ES-I3 (cell line): ENCODE measurements at regions not wholly inside any gene's neighbourhood (a gene's known extent, or its start where the extent isn't known, plus 50 kb on each side); places are given as distances from the start of the nearest gene placed in this dataset.
"Not testable (repeated sequence)": the region's sequence is repeated elsewhere in the genome, so short reads cannot be mapped to it uniquely, and the experiment has no call there.

Experiments used
- H3K36me3 ChIP-seq: 2 replicates; pipeline ENCODE4 v1.6.1; 2013; ENCODE audit warnings: mild to moderate bottlenecking, low read length, control low read depth, moderate library complexity; ENCODE audit not compliant: insufficient read depth
- H3K4me1 ChIP-seq: 2 replicates; pipeline ENCODE4 v1.6.1; 2013; ENCODE audit warnings: mild to moderate bottlenecking, control low read depth, low read length; ENCODE audit not compliant: insufficient read depth
- H3K9ac ChIP-seq: 2 replicates; pipeline ENCODE4 v1.6.1; 2013; ENCODE audit warnings: low read depth, mild to moderate bottlenecking, low read length, moderate library complexity
- H3K9me3 ChIP-seq: 2 replicates; pipeline ENCODE4 v1.6.1; 2013; ENCODE audit warnings: mild to moderate bottlenecking, low read length, moderate library complexity; ENCODE audit not compliant: control insufficient read depth, insufficient read depth

- no peaks in the 10 kb centered on the region for H3K9me3 ChIP-seq
Measured at GRCh38 chr10:53543410-53543809, 770.8 kb upstream of the MBL2 start.

GRCh38 chr10:53537508-53537907 lies 764.9 kb upstream of the MBL2 start:
- no peaks in the 10 kb centered on the region for H3K4me1 ChIP-seq

More at GRCh38 chr10:53543410-53543809, 770.8 kb upstream of the MBL2 start:
- H3K9ac ChIP-seq: no peak overlapping the region
- H3K4me1 ChIP-seq: no peaks in the 10 kb centered on the region
- H3K36me3 ChIP-seq: peaks cover 3% of the 10 kb centered on the region; the same call in 1 of the 2 replicates

GRCh38 chr10:53536322-53536721 lies 763.7 kb upstream of the MBL2 start:
- H3K4me1 ChIP-seq: no peaks in the 10 kb centered on the region
- no peak overlapping the region for H3K9ac ChIP-seq
- H3K36me3 ChIP-seq: no peaks in the 10 kb centered on the region

More at GRCh38 chr10:53537508-53537907, 764.9 kb upstream of the MBL2 start:
- Histone ChIP-seq H3K36me3 (no peaks in the 10 kb centered on the region), H3K9ac (no peak overlapping the region), H3K9me3 (no peaks in the 10 kb centered on the region)

GRCh38 chr10:53534428-53534827 lies 761.8 kb upstream of the MBL2 start:
- Histone ChIP-seq H3K36me3 (no peaks in the 10 kb centered on the region), H3K9me3 (no peaks in the 10 kb centered on the region), H3K4me1 (no peaks in the 10 kb centered on the region), H3K9ac (no peak overlapping the region)

More at GRCh38 chr10:53536322-53536721, 763.7 kb upstream of the MBL2 start:
- no peaks in the 10 kb centered on the region for H3K9me3 ChIP-seq

GRCh38 chr10:53528974-53529373 lies 756.4 kb upstream of the MBL2 start:
- Histone ChIP-seq H3K9me3 (no peaks in the 10 kb centered on the region), H3K4me1 (no peaks in the 10 kb centered on the region; the same call in 1 of the 2 replicates), H3K9ac (no peak overlapping the region), H3K36me3 (no peaks in the 10 kb centered on the region)

- Histone ChIP-seq H3K4me1 (no peaks in the 10 kb centered on the region), H3K36me3 (no peaks in the 10 kb centered on the region), H3K9me3 (peaks cover 18% of the 10 kb centered on the region), H3K9ac (no peak overlapping the region)
Measured at GRCh38 chr10:53521046-53521445, 748.5 kb upstream of the MBL2 start.

- Histone ChIP-seq H3K4me1 (peaks cover 14% of the 10 kb centered on the region; the same call in 1 of the 2 replicates), H3K9ac (no peak overlapping the region), H3K36me3 (no peaks in the 10 kb centered on the region; the same call in 1 of the 2 replicates), H3K9me3 (peaks cover 10% of the 10 kb centered on the region)
Measured at GRCh38 chr10:53508197-53508596, 735.6 kb upstream of the MBL2 start.

GRCh38 chr10:53504492-53504891 lies 731.9 kb upstream of the MBL2 start:
- not testable (repeated sequence) for H3K9me3 ChIP-seq, H3K9ac ChIP-seq, H3K36me3 ChIP-seq
- H3K4me1 ChIP-seq: peaks cover 14% of the 10 kb centered on the region; the same call in 1 of the 2 replicates

GRCh38 chr10:53491774-53492173 lies 719.2 kb upstream of the MBL2 start:
- peaks cover 4% of the 10 kb centered on the region; the same call in 1 of the 2 replicates for H3K36me3 ChIP-seq
- no peak overlapping the region for H3K9ac ChIP-seq
- peaks cover 20% of the 10 kb centered on the region; the same call in 1 of the 2 replicates for H3K9me3 ChIP-seq
- peaks cover 8% of the 10 kb centered on the region for H3K4me1 ChIP-seq

GRCh38 chr10:53490553-53490952 lies 718.0 kb upstream of the MBL2 start:
- Histone ChIP-seq H3K36me3 (peaks cover 4% of the 10 kb centered on the region; the same call in 1 of the 2 replicates), H3K9me3 (peaks cover 27% of the 10 kb centered on the region; the same call in 1 of the 2 replicates), H3K4me1 (peaks cover 8% of the 10 kb centered on the region), H3K9ac (no peak overlapping the region)

- Histone ChIP-seq H3K9me3 (peaks cover 32% of the 10 kb centered on the region), H3K9ac (no peak overlapping the region), H3K36me3 (peaks cover 4% of the 10 kb centered on the region; the same call in 1 of the 2 replicates), H3K4me1 (peaks cover 8% of the 10 kb centered on the region)
Measured at GRCh38 chr10:53489335-53490182, 717.0 kb upstream of the MBL2 start.

GRCh38 chr10:53487019-53487983 lies 714.7 kb upstream of the MBL2 start:
- Histone ChIP-seq H3K9me3 (peaks cover 36% of the 10 kb centered on the region), H3K4me1 (peaks cover 7% of the 10 kb centered on the region), H3K36me3 (peaks cover 4% of the 10 kb centered on the region; the same call in 1 of the 2 replicates), H3K9ac (no peak overlapping the region)

GRCh38 chr10:53485422-53485821 lies 712.8 kb upstream of the MBL2 start:
- H3K4me1 ChIP-seq, H3K36me3 ChIP-seq, H3K9ac ChIP-seq: not testable (repeated sequence)
- H3K9me3 ChIP-seq: peaks cover 32% of the 10 kb centered on the region

GRCh38 chr10:53479365-53479764 lies 706.8 kb upstream of the MBL2 start:
- Histone ChIP-seq H3K9ac (no peak overlapping the region), H3K4me1 (peaks cover 27% of the 10 kb centered on the region; the same call in 1 of the 2 replicates), H3K9me3 (peaks cover 2% of the 10 kb centered on the region; the same call in 1 of the 2 replicates), H3K36me3 (no peaks in the 10 kb centered on the region)
